OCI-LY7 (cell line): ENCODE measurements at regions not wholly inside any gene's neighbourhood (a gene's known extent, or its start where the extent isn't known, plus 50 kb on each side); places are given as distances from the start of the nearest gene placed in this dataset.
"Not testable (repeated sequence)": the region's sequence is repeated elsewhere in the genome, so short reads cannot be mapped to it uniquely, and the experiment has no call there.

Experiments
- BruUV-seq: library from RNA; stranded (reverse); fragments of 400-500 nt; replicated peaks from 2 replicates; lab custom pipeline; 2021; lab: Mats Ljungman, UMichigan
- CTCF ChIA-PET: fragments of 300-600 bp; sonication (Branson Sonifier 250); formaldehyde crosslinking; loops from one replicate; lab custom pipeline; 2022; ENCODE audit warnings: antibody characterized with exemption; ENCODE audit not compliant: unreplicated experiment; lab: Charles Lee
- POLR2A ChIA-PET: fragments of 300-600 bp; sonication (Branson Sonifier 250); formaldehyde crosslinking; loops from one replicate; lab custom pipeline; 2022; ENCODE audit warnings: antibody characterized with exemption; lab: Charles Lee
- DNase-seq: peaks from one replicate; pipeline ENCODE4 v3.0.0-alpha.2; 2015; ENCODE audit warnings: low spot score
- H2AFZ ChIP-seq: fragments of 200-600 bp; sonication (generic), shearing (Covaris generic); 2 replicates; pipeline ENCODE4 v1.6.1; 2014; ENCODE audit warnings: mild to moderate bottlenecking, antibody characterized with exemption, low read length, moderate library complexity
- H3K27ac ChIP-seq: fragments of 200-600 bp; sonication (generic); 2 replicates; pipeline ENCODE4 v1.5.1; 2014; ENCODE audit warnings: mixed run types, low read depth, mild to moderate bottlenecking, moderate library complexity, low read length, inconsistent platforms; ENCODE audit not compliant: poor library complexity, severe bottlenecking
- H3K36me3 ChIP-seq: fragments of 200-600 bp; sonication (generic); 2 replicates; pipeline ENCODE4 v1.6.1; 2014; ENCODE audit warnings: mild to moderate bottlenecking, antibody characterized with exemption, low read length, moderate library complexity, mixed read lengths; ENCODE audit not compliant: insufficient read depth
- H3K4me1 ChIP-seq: fragments of 200-600 bp; sonication (generic); 2 replicates; pipeline ENCODE4 v1.5.1; 2014; ENCODE audit warnings: mild to moderate bottlenecking, low read length; ENCODE audit not compliant: insufficient read depth, poor library complexity, severe bottlenecking
- H3K4me2 ChIP-seq: fragments of 200-600 bp; sonication (generic); 2 replicates; pipeline ENCODE4 v1.6.1; 2014; ENCODE audit warnings: mild to moderate bottlenecking, low read length
- H3K4me3 ChIP-seq: fragments of 200-600 bp; sonication (generic); 2 replicates; pipeline ENCODE4 v1.5.1; 2014; ENCODE audit warnings: mild to moderate bottlenecking, low read depth, low read length; ENCODE audit not compliant: poor library complexity, severe bottlenecking
- H3K79me2 ChIP-seq: fragments of 200-600 bp; sonication (generic); 2 replicates; pipeline ENCODE4 v1.6.1; 2016; ENCODE audit warnings: low read depth, mild to moderate bottlenecking, low read length, moderate library complexity, mixed read lengths; ENCODE audit not compliant: insufficient read depth
- H3K9me2 ChIP-seq: fragments of 200-600 bp; sonication (generic); 2 replicates; pipeline ENCODE4 v1.6.1; 2016; ENCODE audit warnings: mild to moderate bottlenecking, low read length, mixed read lengths; ENCODE audit not compliant: insufficient read depth
- H3K9me3 ChIP-seq: fragments of 200-600 bp; sonication (generic); 2 replicates; pipeline ENCODE4 v1.6.1; 2014; ENCODE audit warnings: mild to moderate bottlenecking, mixed run types, low read length, mixed read lengths
- H4K20me1 ChIP-seq: fragments of 200-600 bp; sonication (generic); 2 replicates; pipeline ENCODE4 v1.6.1; 2014; ENCODE audit warnings: mild to moderate bottlenecking, antibody characterized with exemption, low read length, moderate library complexity, mixed read lengths; ENCODE audit not compliant: insufficient read depth
- CTCF ChIP-seq: fragments of 200-600 bp; sonication (generic); conservative IDR thresholded peaks from 2 replicates; pipeline ENCODE4 v1.5.1; 2014; ENCODE audit warnings: mild to moderate bottlenecking, antibody characterized with exemption, low read length, moderate library complexity, mixed read lengths
- EZH2phosphoT487 ChIP-seq: fragments of 200-600 bp; sonication (generic); IDR thresholded peaks from 2 replicates; pipeline ENCODE4 v1.6.1; 2018; ENCODE audit warnings: low read depth, borderline replicate concordance, mild to moderate bottlenecking, mixed run types, antibody characterized with exemption, low read length, moderate library complexity, mixed read lengths
- intact Hi-C: fragments of 100-400 bp; cut with micrococcal nuclease; formaldehyde crosslinking; loops from one replicate; pipeline ENCODE4 v1.10.0; 2022; ENCODE audit not compliant: unreplicated experiment

- Histone ChIP-seq H4K20me1 (no peaks in the 10 kb centered on the region), H3K36me3 (no peaks in the 10 kb centered on the region), H3K9me3 (no peaks in the 10 kb centered on the region), H3K4me3 (no peak overlapping the region), H3K27ac (no peak overlapping the region), H3K79me2 (no peaks in the 10 kb centered on the region), H3K4me2 (no peak overlapping the region), H3K4me1 (no peaks in the 10 kb centered on the region), H2AFZ (no peak overlapping the region), H3K9me2 (no peaks in the 10 kb centered on the region)
- CTCF ChIA-PET: no interaction called here
- intact Hi-C loops: no loop called here
- DNase-seq: no peak
- BruUV-seq: no TSS peak
- POLR2A ChIA-PET: no interaction called here
- TF ChIP-seq EZH2phosphoT487 (no peak), CTCF (no peak)
Observed at GRCh38 chr9:68608763-68609162, 68.1 kb upstream of the TMEM252 start.

GRCh38 chr9:68609901-68610415, 69.3 kb upstream of the TMEM252 start:
- Histone ChIP-seq H3K4me3 (no peak overlapping the region), H2AFZ (no peak overlapping the region), H3K9me2 (no peaks in the 10 kb centered on the region), H3K27ac (no peak overlapping the region), H3K9me3 (peaks cover 6% of the 10 kb centered on the region; the same call in 1 of the 2 replicates), H3K4me1 (no peaks in the 10 kb centered on the region), H4K20me1 (no peaks in the 10 kb centered on the region), H3K79me2 (no peaks in the 10 kb centered on the region), H3K4me2 (no peak overlapping the region), H3K36me3 (no peaks in the 10 kb centered on the region)
- ChIA-PET CTCF (no interaction called here), POLR2A (no interaction called here)
- DNase-seq: no peak
- TF ChIP-seq CTCF: no peak
- no peak for TF ChIP-seq EZH2phosphoT487
- intact Hi-C loops: no loop called here
- no TSS peak for BruUV-seq

DNA sequence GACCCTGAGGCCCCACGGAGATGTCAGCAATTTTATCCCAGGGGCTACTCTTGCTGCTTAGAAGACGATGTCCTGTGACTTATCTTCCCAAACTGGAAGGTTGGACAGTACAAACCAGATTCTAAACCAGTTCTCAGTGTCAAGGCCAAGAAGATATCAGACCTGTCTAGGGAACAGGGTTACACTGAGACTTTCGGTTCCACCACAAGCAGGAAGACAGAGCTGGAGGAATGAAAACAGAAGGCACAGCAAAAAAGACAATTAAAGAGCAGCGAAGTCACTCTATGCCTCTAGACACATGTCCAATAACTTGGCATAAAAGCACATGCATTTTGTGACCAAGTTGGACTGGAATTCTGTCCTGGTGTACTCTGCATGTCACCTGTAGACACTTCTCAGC, 73.4 kb upstream of the TMEM252 start:
- intact Hi-C loops: no loop called here
- H3K79me2 ChIP-seq: no peaks in the 10 kb centered on the region
- CTCF ChIA-PET: no interaction called here
- no peaks in the 10 kb centered on the region; the same call in 1 of the 2 replicates for H3K36me3 ChIP-seq
- no peak overlapping the region for H3K4me2 ChIP-seq
- TF ChIP-seq EZH2phosphoT487: no peak
- TF ChIP-seq CTCF: no peak
- H3K4me3 ChIP-seq: no peak overlapping the region
- H3K9me2 ChIP-seq: no peaks in the 10 kb centered on the region
- no TSS peak for BruUV-seq
- H4K20me1 ChIP-seq: no peaks in the 10 kb centered on the region
- no peak overlapping the region for H3K27ac ChIP-seq
- DNase-seq: no peak
- no peaks in the 10 kb centered on the region for H3K4me1 ChIP-seq
- H2AFZ ChIP-seq: no peak overlapping the region
- H3K9me3 ChIP-seq: peaks cover 17% of the 10 kb centered on the region; the same call in 1 of the 2 replicates
- POLR2A ChIA-PET: no interaction called here

- intact Hi-C loops, H3K36me3 ChIP-seq, H3K4me3 ChIP-seq, H3K4me1 ChIP-seq, H3K9me2 ChIP-seq, H2AFZ ChIP-seq, H3K4me2 ChIP-seq, H3K79me2 ChIP-seq, POLR2A ChIA-PET, BruUV-seq, H3K27ac ChIP-seq, CTCF ChIA-PET, H4K20me1 ChIP-seq, DNase-seq: not testable (repeated sequence)
- peaks cover 17% of the 10 kb centered on the region; the same call in 1 of the 2 replicates for H3K9me3 ChIP-seq
Observed at GRCh38 chr9:68617011-68617410, 76.3 kb upstream of the TMEM252 start.
